OCI-M2 (cell line): ENCODE measurements at regions not wholly inside any gene's neighbourhood (a gene's known extent, or its start where the extent isn't known, plus 50 kb on each side); places are given as distances from the start of the nearest gene placed in this dataset.
"Not testable (repeated sequence)": the region's sequence is repeated elsewhere in the genome, so short reads cannot be mapped to it uniquely, and the experiment has no call there.

Experiments used
- DNase-seq: peaks from one replicate; lab custom pipeline; 2025; ENCODE audit not compliant: unreplicated experiment; lab: John Stamatoyannopoulos, UW

- DNase-seq = no peak
These were observed 940.3 kb upstream of the ADGRL3 start for GRCh38 chr4:60259781-60260180.

GRCh38 chr4:60266505-60266904 lies 933.6 kb upstream of the ADGRL3 start:
- no peak for DNase-seq

GRCh38 chr4:60296386-60296785 lies 903.7 kb upstream of the ADGRL3 start:
- no peak for DNase-seq

GRCh38 chr4:60313611-60314178 lies 886.4 kb upstream of the ADGRL3 start:
- DNase-seq = no peak

GRCh38 chr4:60314416-60314815 lies 885.7 kb upstream of the ADGRL3 start:
- DNase-seq = no peak

- no peak for DNase-seq
These were observed 884.5 kb upstream of the ADGRL3 start for GRCh38 chr4:60315586-60315985.

GRCh38 chr4:60326735-60327134 lies 873.4 kb upstream of the ADGRL3 start:
- DNase-seq = no peak

GRCh38 chr4:60327651-60328050 lies 872.5 kb upstream of the ADGRL3 start:
- no peak for DNase-seq

- DNase-seq = no peak
These were observed 855.2 kb upstream of the ADGRL3 start for GRCh38 chr4:60344908-60345307.

GRCh38 chr4:60345392-60345791 lies 854.7 kb upstream of the ADGRL3 start:
- DNase-seq = no peak

GRCh38 chr4:60359746-60360367 lies 840.3 kb upstream of the ADGRL3 start:
- no peak for DNase-seq

- no peak for DNase-seq
These were observed 835.0 kb upstream of the ADGRL3 start for GRCh38 chr4:60365176-60365575.

GRCh38 chr4:60366661-60367060 lies 833.5 kb upstream of the ADGRL3 start:
- no peak for DNase-seq

- no peak for DNase-seq
These were observed 831.1 kb upstream of the ADGRL3 start for GRCh38 chr4:60368986-60369385.

GRCh38 chr4:60378010-60378409 lies 822.1 kb upstream of the ADGRL3 start:
- no peak for DNase-seq

GRCh38 chr4:60384516-60384915 lies 815.6 kb upstream of the ADGRL3 start:
- no peak for DNase-seq

GRCh38 chr4:60389633-60390032 lies 810.5 kb upstream of the ADGRL3 start:
- DNase-seq = no peak

- no peak for DNase-seq
These were observed 803.6 kb upstream of the ADGRL3 start for GRCh38 chr4:60396341-60397049.

GRCh38 chr4:60400593-60400992 lies 799.5 kb upstream of the ADGRL3 start:
- DNase-seq = no peak

- no peak for DNase-seq
These were observed 796.1 kb upstream of the ADGRL3 start for GRCh38 chr4:60404027-60404426.

GRCh38 chr4:60422439-60422838 lies 777.7 kb upstream of the ADGRL3 start:
- no peak for DNase-seq

- not testable (repeated sequence) for DNase-seq
These were observed 776.4 kb upstream of the ADGRL3 start for GRCh38 chr4:60423573-60424184.
